ENCODE measurements at regions not wholly inside any gene's neighbourhood (a gene's known extent, or its start where the extent isn't known, plus 50 kb on each side); places are given as distances from the start of the nearest gene placed in this dataset.

DNA sequence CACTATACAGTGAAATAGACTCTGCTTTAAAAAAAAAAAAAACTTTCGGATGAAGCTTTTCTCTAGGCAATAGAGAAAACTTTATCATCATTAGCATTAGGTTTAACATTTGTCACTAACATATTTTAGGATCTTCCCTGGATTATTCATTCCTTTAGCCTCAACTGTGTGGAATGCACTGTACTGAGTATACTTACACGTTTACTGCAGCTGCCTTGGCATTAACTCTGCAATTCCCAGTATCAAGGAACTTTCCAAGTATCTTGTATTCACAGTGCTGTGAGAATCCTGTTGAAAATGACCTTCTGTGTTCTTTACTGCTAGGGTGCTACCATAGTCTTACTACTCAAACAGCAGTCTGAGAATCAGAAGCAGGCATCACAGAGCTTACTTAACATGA lies 328.2 kb upstream of the COL3A1 start:
- Mint-ChIP-seq H3K27me3 (ENCODE audit: low read depth, poor library complexity) (no peaks in the 10 kb centered on the region), H3K4me1 (no peaks in the 10 kb centered on the region)
- TF ChIP-seq CTCF (IDR thresholded peaks at IDR 0.05), result no peak

DNA sequence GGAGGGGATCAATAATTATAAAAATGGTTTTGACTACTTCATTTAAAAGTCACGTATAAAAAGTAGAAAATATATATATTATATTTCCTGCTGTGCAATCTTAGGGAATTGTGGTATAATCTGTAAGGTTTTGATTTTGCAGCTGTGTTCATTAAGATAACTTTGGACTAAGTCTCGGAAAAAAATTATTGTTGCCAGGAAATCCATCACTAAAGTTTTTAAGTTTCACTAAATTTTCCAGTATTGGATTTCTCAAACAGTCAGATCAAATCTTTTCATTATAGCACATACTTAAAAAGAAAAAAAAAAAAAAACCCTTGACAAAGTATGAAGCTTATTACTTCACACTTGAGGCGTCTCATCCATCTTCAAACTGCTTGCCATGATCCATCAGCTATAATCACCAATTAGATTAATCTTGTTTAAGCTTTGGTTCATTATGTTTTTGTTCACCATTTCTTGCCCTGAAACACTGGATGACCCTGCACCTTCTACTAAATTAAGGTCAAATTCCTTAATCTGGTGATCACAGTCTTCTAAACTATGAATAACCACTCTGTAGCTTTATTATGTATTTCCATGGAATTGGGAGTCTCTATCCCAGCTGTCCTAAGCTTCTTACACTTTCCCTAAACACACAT lies 326.6 kb upstream of the COL3A1 start:
- no peaks in the 10 kb centered on the region for H3K9me3 Mint-ChIP-seq
- no peak for DNase-seq
- H3K36me3 Mint-ChIP-seq (ENCODE audit: low read depth), result no peaks in the 10 kb centered on the region
- no peak overlapping the region for H3K27ac Mint-ChIP-seq
- TF ChIP-seq CTCF (IDR thresholded peaks at IDR 0.05), result no peak
- no peaks in the 10 kb centered on the region for H3K27me3 Mint-ChIP-seq (ENCODE audit: low read depth, poor library complexity)
- no peaks in the 10 kb centered on the region for H3K4me1 Mint-ChIP-seq
- H3K4me3 Mint-ChIP-seq, result no peak overlapping the region

More for the DNA sequence above, 328.2 kb upstream of the COL3A1 start:
- no peak for DNase-seq
- Mint-ChIP-seq H3K36me3 (ENCODE audit: low read depth) (no peaks in the 10 kb centered on the region), H3K4me3 (no peak overlapping the region), H3K9me3 (no peaks in the 10 kb centered on the region), H3K27ac (no peak overlapping the region)

- DNase-seq, result no peak
- Mint-ChIP-seq H3K9me3 (no peaks in the 10 kb centered on the region), H3K4me1 (no peaks in the 10 kb centered on the region), H3K27ac (no peak overlapping the region), H3K27me3 (ENCODE audit: low read depth, poor library complexity) (no peaks in the 10 kb centered on the region), H3K4me3 (no peak overlapping the region), H3K36me3 (ENCODE audit: low read depth) (no peaks in the 10 kb centered on the region)
- no peak for TF ChIP-seq CTCF (IDR thresholded peaks at IDR 0.05)
Observed at GRCh38 chr2:188659656-188660406, 314.3 kb upstream of the COL3A1 start.

GRCh38 chr2:188663301-188663700 lies 310.9 kb upstream of the COL3A1 start:
- no peak for DNase-seq
- no peaks in the 10 kb centered on the region for H3K27me3 Mint-ChIP-seq (ENCODE audit: low read depth, poor library complexity)
- H3K4me3 Mint-ChIP-seq, result no peak overlapping the region
- no peaks in the 10 kb centered on the region for H3K4me1 Mint-ChIP-seq
- TF ChIP-seq CTCF (IDR thresholded peaks at IDR 0.05), result no peak
- no peaks in the 10 kb centered on the region for H3K9me3 Mint-ChIP-seq
- no peak overlapping the region for H3K27ac Mint-ChIP-seq
- no peaks in the 10 kb centered on the region for H3K36me3 Mint-ChIP-seq (ENCODE audit: low read depth)

DNA sequence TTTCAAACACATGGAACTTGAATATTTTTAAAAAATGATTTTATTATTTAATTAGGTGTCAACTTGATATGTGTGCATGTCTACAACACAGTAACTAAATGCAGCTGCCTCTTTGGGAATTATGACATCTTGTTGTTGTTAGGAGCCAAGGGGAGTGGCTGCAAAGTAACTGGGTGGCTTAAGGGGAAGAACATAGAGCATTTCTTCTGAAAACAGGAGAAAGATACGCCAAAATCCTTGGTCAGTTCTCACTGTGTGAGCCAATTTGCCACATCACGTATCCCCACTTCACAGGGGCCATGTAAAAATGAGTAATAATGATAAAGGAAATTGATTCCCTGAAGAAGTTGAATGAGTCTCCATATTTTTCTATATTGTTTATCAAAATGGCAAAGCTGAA lies 309.8 kb upstream of the COL3A1 start:
- H3K4me1 Mint-ChIP-seq, result no peaks in the 10 kb centered on the region
- no peak for DNase-seq
- H3K4me3 Mint-ChIP-seq, result no peak overlapping the region
- no peaks in the 10 kb centered on the region for H3K36me3 Mint-ChIP-seq (ENCODE audit: low read depth)
- H3K9me3 Mint-ChIP-seq, result no peaks in the 10 kb centered on the region
- no peaks in the 10 kb centered on the region for H3K27me3 Mint-ChIP-seq (ENCODE audit: low read depth, poor library complexity)
- TF ChIP-seq CTCF (IDR thresholded peaks at IDR 0.05), result no peak
- no peak overlapping the region for H3K27ac Mint-ChIP-seq

Measured in nephron progenitor cell (in vitro differentiated cells).